ENCODE measurements at regions not wholly inside any gene's neighbourhood (a gene's known extent, or its start where the extent isn't known, plus 50 kb on each side); places are given as distances from the start of the nearest gene placed in this dataset.

DNA sequence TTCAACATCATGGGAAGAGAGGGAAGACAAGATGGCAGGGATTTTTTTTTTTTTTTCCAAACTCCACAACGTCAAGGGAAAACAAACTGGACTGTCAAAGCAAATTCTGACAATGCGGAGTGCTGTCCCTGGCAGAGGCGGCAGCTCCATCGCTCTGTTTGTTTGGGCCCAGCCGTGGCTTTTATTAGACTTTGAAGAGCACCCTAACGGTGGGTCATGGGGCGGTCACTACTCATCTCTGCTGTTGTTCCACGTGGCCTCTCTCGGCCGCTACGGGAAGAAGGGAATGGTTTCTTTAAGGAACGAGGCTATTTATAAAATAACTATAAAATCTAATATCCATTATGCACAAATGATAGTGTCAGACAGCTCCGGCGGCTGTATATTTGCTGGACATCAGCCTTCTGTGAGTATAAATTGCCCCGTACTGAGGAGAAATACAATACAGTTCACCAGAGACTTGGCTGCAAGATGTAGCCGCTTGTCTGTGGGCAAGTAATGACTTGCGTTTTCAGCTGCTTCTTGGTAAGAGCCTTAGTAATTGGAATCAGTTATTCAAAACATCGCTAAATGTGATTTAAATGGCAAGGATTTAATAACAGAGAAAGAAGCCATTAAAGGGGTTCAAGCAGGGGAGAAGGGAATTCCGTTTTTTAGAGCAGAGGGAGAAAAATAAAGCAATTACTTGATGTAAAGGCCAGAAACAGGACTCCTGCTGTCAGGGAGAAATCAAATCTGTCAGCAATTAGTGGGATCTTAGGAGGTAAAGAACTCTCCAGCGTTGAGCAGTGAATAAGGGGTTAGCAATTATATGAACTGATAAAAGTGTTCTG is 61.7 kb upstream of the RAB11FIP2 start:
- no peak for DNase-seq (ENCODE audit: low read depth in 2 of 2)

DNA sequence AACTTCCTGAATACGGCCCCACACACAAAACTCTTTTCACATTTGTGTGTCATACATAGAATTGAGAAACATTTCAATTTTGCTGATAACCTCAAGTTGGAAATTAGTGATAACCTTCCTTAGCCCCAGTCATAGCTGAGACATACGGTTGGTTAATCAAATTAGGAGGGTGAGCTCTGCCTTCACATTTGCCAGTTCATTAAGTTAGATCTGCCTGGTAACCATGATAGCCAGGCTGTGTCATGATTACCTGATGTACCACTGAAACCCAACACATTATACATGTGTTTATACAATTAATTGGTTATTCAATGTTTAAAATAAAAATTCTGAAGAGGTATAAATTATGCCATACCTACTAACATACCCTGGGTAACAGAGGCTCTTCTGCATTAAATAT is 60.8 kb upstream of the RAB11FIP2 start:
- no peak for DNase-seq (ENCODE audit: low read depth in 2 of 2)

DNA sequence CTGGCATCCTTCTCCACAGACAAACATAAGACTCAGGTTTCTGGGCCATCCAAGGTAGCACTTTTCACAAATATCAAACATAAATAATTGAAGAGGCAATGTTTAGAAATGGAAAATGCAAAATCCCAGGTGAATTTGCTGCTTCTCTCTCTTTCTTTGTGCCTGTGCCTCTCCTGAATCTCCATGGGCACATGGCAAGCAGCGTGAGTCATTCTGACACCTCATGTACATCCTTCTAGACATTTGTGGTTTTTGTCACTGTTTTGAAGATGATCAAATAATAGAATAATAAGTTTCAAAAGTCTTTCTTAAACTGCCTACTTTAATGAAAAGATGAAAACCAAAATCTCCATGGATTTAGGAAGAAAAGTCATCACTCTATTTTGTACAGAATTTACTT is 60.3 kb upstream of the RAB11FIP2 start:
- no peak for DNase-seq (ENCODE audit: low read depth in 2 of 2)

DNA sequence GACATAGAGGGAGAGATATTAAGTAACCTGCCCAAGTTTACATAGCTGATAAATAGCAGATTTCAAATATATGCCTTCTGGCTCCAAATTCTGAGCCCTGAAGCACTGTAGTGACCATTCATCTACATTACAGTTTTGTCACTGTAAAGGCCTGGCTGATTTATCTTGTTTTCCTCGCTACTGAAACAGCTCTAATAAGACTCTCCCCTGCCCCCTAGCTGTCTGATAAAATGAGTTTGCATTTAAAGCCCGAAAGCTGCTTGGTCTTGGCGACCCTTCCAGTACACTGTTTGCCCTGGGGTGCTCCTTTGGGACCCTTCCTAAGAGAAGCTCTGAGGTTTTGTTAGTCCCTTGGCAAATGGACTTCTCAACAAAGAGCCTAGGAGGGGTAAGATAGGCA is 59.7 kb upstream of the RAB11FIP2 start:
- peak; percentile 38 to 49 for DNase-seq (ENCODE audit: low read depth in 2 of 2)

DNA sequence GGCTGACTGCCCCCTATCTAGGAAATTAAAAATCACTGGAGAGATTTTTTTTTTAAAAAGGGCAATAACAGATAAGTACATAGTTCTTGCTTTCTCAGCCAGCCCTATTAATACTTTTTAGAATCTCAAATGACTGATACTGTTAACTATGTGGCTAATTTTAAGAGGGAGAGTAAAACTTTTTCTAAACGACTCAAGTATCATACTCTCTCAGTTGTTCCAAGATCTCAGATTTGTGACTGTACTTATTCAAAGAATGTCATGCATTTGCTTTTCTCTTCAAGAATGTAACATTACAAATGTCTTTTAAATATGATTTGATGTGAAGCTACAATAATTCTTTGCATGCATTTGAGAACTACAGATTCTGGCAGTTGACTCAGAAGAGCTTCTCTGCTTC is 55.4 kb upstream of the RAB11FIP2 start:
- no peak for DNase-seq (ENCODE audit: low read depth in 2 of 2)

DNA sequence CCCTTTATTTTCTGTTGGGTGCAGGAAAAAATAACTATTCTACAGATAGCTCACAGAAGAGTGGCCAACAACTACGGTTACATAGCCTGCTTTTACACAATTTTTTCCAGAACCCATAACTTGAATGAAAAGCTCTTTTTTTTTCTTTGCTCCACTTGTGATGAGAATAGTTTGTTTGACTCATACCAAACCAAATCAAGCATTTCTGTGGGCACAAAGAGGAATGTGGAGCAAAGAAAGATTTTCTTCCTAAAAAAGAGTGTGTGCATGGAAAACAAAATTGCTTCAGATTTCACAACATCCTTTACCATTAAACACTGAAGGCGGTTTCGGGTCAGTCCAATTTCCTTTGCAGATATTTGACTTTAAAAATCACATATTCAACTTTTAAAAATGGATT is 54.8 kb upstream of the RAB11FIP2 start:
- DNase-seq (ENCODE audit: low read depth in 2 of 2), result no peak
